PC-3 (cell line): ENCODE measurements at regions not wholly inside any gene's neighbourhood (a gene's known extent, or its start where the extent isn't known, plus 50 kb on each side); places are given as distances from the start of the nearest gene placed in this dataset.

Experiments used
- ATAC-seq: fragments of 200-7000 bp; cut with Tn5 transposase; 2 replicates; pipeline ENCODE4 v1.9.1; 2020; ENCODE audit warnings: mild to moderate bottlenecking, moderate library complexity
- BruUV-seq: library from RNA; stranded (reverse); fragments of 400-500 nt; replicated peaks from 2 replicates; lab custom pipeline; 2021; lab: Mats Ljungman, UMichigan
- CTCF ChIA-PET: fragments of 300-600 bp; sonication (Branson Sonifier 250); formaldehyde crosslinking; loops from one replicate; lab custom pipeline; 2022; ENCODE audit warnings: antibody characterized with exemption; lab: Charles Lee
- POLR2A ChIA-PET: fragments of 300-600 bp; sonication (Branson Sonifier 250); formaldehyde crosslinking; loops from one replicate; lab custom pipeline; 2022; ENCODE audit warnings: antibody characterized with exemption; ENCODE audit not compliant: unreplicated experiment; lab: Charles Lee
- DNase-seq: peaks from one replicate; pipeline ENCODE4 v3.0.0-alpha.2; 2015
- H2AFZ ChIP-seq: fragments of 300-600 bp; sonication (generic); 2 replicates; pipeline ENCODE4 v1.6.0; 2016; ENCODE audit warnings: antibody characterized with exemption, low read length
- H3F3A ChIP-seq: fragments of 300-600 bp; sonication (generic); one replicate; pipeline ENCODE4 v1.6.0; 2017; ENCODE audit warnings: antibody characterized with exemption, low read length, control low read depth, mild to moderate bottlenecking; ENCODE audit not compliant: unreplicated experiment
- H3K27ac ChIP-seq: fragments of 300-600 bp; sonication (generic); 2 replicates; pipeline ENCODE4 v1.5.1; 2016; ENCODE audit warnings: mild to moderate bottlenecking, low read length
- H3K27me3 ChIP-seq: fragments of 300-600 bp; sonication (generic); 2 replicates; pipeline ENCODE4 v1.6.1; 2016; ENCODE audit warnings: low read length, mixed read lengths
- H3K36me3 ChIP-seq: fragments of 300-600 bp; sonication (generic); 2 replicates; pipeline ENCODE4 v1.6.1; 2016; ENCODE audit warnings: low read depth, mixed run types, low read length, mixed read lengths
- H3K4me1 ChIP-seq: fragments of 300-600 bp; sonication (generic); 2 replicates; pipeline ENCODE4 v1.5.1; 2016; ENCODE audit warnings: low read length; ENCODE audit not compliant: insufficient read depth
- H3K4me2 ChIP-seq: fragments of 300-600 bp; sonication (generic); 2 replicates; pipeline ENCODE4 v1.6.0; 2016; ENCODE audit warnings: low read length
- H3K4me3 ChIP-seq: fragments of 300-600 bp; sonication (generic); 2 replicates; pipeline ENCODE4 v1.5.1; 2016; ENCODE audit warnings: mild to moderate bottlenecking, low read length, mixed read lengths
- H3K79me2 ChIP-seq: fragments of 300-600 bp; sonication (generic); 2 replicates; pipeline ENCODE4 v1.6.1; 2017; ENCODE audit warnings: low read length, mixed read lengths
- H3K9ac ChIP-seq: fragments of 300-600 bp; sonication (generic); 2 replicates; pipeline ENCODE4 v1.6.0; 2016; ENCODE audit warnings: mild to moderate bottlenecking, low read length
- H3K9me2 ChIP-seq: fragments of 300-600 bp; sonication (generic); replicated peaks from 2 replicates; pipeline ENCODE4 v1.6.1; 2016; ENCODE audit warnings: mixed run types, low read length, mixed read lengths
- H3K9me3 ChIP-seq: fragments of 300-600 bp; sonication (generic); 2 replicates; pipeline ENCODE4 v1.6.1; 2016; ENCODE audit warnings: low read length, mixed read lengths
- H4K20me1 ChIP-seq: fragments of 300-600 bp; sonication (generic); 2 replicates; pipeline ENCODE4 v1.6.1; 2016; ENCODE audit warnings: low read length, mixed read lengths
- EZH2 ChIP-seq: fragments of 300-600 bp; sonication (generic); IDR thresholded peaks from one replicate; pipeline ENCODE4 v1.6.1; 2017; ENCODE audit warnings: antibody characterized with exemption, mild to moderate bottlenecking, low read length; ENCODE audit not compliant: unreplicated experiment
- EZH2phosphoT487 ChIP-seq: fragments of 300-600 bp; sonication (generic); IDR thresholded peaks from 2 replicates; pipeline ENCODE4 v1.6.1; 2018; ENCODE audit warnings: mild to moderate bottlenecking, antibody characterized with exemption, low read length, borderline replicate concordance
- intact Hi-C: fragments of 100-400 bp; cut with micrococcal nuclease; formaldehyde crosslinking; loops from 2 replicates; pipeline ENCODE4 v1.9.0; 2023
- TF ChIP-seq, protein P1 (sequence below): fragments of 300-600 bp; sonication (generic); conservative IDR thresholded peaks from 2 replicates; pipeline ENCODE4 v1.5.1; 2017; ENCODE audit warnings: antibody characterized with exemption, low read depth, mild to moderate bottlenecking, low read length

DNA sequence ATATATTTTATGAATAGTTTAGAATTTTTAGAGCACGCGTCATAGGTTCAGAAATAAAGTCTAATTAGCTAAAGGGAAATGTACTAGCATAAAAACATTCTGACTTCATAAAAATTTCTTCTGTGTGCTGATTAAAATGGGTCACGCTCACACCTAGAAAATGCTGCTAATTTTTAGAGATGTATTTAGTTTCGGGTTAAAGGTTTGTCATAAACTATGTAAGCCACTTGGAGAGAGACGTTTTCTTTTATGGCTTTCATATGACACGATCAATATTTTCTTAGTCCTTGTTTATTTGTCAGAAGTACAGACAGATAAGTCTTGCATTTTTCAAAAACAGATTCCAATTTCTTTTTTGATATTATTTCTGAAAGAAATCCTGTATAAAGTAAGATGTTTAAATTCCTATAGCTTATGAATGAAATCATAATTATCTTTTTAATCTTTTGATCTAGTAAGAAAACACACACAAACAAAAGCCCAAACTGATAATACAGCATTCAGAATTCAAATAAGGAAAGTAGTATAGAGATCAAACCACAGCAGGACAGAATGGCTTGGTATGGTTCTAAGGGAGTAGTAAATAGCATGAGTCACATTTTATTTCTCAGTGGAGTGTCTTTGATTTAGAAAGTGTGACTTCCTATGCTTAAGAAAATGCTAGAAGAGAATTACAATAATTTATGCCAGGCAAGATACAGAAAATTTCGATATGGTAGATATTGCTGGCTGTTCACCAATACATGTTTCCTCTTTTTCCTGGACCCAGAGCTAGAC, 236.6 kb downstream of the GPD2 start:
- POLR2A ChIA-PET, result interaction anchor here (0.6 kb wide), 1 partner anchor 570 kb away, joined by 3 read pairs; no protein-coding TSS in a partner anchor
- ATAC-seq, result peak; percentile 76
- intact Hi-C loops, result no loop called here

DNA sequence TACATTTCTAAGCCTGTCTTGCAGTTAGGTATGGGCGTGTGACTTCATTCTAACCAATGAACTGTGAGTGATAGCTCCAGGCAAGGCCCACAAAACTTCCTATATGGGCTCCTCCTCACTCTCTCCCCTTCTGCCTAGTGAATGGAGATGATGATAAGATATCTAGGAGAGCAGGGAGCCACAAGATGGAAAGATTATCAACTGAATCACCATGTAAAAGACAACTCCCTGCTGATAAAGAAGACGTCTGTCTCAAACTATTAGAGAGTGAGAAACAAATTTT, 237.1 kb downstream of the GPD2 start:
- POLR2A ChIA-PET, result no interaction called here

More for the DNA sequence above, 236.6 kb downstream of the GPD2 start:
- Histone ChIP-seq H3K9ac (no peak overlapping the region), H3K4me1 (peaks cover 18% of the 10 kb centered on the region), H3K79me2 (no peaks in the 10 kb centered on the region), H3K36me3 (no peaks in the 10 kb centered on the region), H2AFZ (no peak overlapping the region), H3K4me3 (no peak overlapping the region), H3K9me2 (no peaks in the 10 kb centered on the region), H3K27me3 (no peaks in the 10 kb centered on the region), H3F3A (no peaks in the 10 kb centered on the region), H3K9me3 (no peaks in the 10 kb centered on the region), H4K20me1 (no peaks in the 10 kb centered on the region), H3K4me2 (no peak overlapping the region), H3K27ac (no peak overlapping the region)
- DNase-seq, result peak; percentile 34
- CTCF ChIA-PET, result no interaction called here
- BruUV-seq, result no TSS peak
- TF ChIP-seq EZH2 (no peak), EZH2phosphoT487 (no peak)
- TF ChIP-seq, protein P1, sequence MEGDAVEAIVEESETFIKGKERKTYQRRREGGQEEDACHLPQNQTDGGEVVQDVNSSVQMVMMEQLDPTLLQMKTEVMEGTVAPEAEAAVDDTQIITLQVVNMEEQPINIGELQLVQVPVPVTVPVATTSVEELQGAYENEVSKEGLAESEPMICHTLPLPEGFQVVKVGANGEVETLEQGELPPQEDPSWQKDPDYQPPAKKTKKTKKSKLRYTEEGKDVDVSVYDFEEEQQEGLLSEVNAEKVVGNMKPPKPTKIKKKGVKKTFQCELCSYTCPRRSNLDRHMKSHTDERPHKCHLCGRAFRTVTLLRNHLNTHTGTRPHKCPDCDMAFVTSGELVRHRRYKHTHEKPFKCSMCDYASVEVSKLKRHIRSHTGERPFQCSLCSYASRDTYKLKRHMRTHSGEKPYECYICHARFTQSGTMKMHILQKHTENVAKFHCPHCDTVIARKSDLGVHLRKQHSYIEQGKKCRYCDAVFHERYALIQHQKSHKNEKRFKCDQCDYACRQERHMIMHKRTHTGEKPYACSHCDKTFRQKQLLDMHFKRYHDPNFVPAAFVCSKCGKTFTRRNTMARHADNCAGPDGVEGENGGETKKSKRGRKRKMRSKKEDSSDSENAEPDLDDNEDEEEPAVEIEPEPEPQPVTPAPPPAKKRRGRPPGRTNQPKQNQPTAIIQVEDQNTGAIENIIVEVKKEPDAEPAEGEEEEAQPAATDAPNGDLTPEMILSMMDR, result no peak

DNA sequence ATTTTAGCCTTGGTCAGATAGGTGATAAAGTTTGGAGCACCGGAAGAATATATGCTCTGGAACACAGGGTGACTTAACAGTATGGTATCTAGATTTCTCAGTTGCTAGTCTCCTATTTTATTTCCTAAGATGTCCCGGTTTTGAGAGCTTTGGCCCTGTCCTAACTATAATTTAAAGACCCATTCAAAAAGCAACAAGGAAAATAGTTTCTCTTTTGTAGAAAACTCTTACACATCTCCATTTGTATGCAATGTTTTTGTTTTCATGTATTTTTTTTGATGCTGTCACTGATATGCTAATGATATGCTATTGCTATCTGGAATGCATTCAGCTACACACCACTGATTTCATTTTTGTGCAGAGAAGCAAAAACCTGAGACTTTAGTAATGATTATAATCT, 237.8 kb downstream of the GPD2 start:
- ChIA-PET CTCF (no interaction called here), POLR2A (no interaction called here)
- Histone ChIP-seq H3K4me2 (no peak overlapping the region), H3K4me1 (peaks cover 18% of the 10 kb centered on the region), H3K27ac (no peak overlapping the region), H3F3A (no peaks in the 10 kb centered on the region), H3K9ac (no peak overlapping the region), H3K4me3 (no peak overlapping the region), H3K9me2 (no peaks in the 10 kb centered on the region), H3K27me3 (no peaks in the 10 kb centered on the region), H2AFZ (no peak overlapping the region), H4K20me1 (no peaks in the 10 kb centered on the region), H3K9me3 (no peaks in the 10 kb centered on the region), H3K79me2 (no peaks in the 10 kb centered on the region), H3K36me3 (no peaks in the 10 kb centered on the region)
- ATAC-seq (no peak), DNase-seq (no peak)
- TF ChIP-seq EZH2 (no peak), EZH2phosphoT487 (no peak)
- TF ChIP-seq, protein P1, result no peak
- intact Hi-C loops, result no loop called here
- no TSS peak for BruUV-seq

More for the DNA sequence above, 237.1 kb downstream of the GPD2 start:
- no peak overlapping the region for H3K27ac ChIP-seq
- no peaks in the 10 kb centered on the region for H3F3A ChIP-seq
- no peaks in the 10 kb centered on the region for H3K27me3 ChIP-seq
- BruUV-seq, result no TSS peak
- H3K9ac ChIP-seq, result no peak overlapping the region
- ATAC-seq (peak; percentile 29), DNase-seq (no peak)
- H2AFZ ChIP-seq, result no peak overlapping the region
- no peaks in the 10 kb centered on the region for H4K20me1 ChIP-seq
- no peaks in the 10 kb centered on the region for H3K79me2 ChIP-seq
- CTCF ChIA-PET, result no interaction called here
- intact Hi-C loops, result no loop called here
- H3K9me2 ChIP-seq, result no peaks in the 10 kb centered on the region
- no peaks in the 10 kb centered on the region for H3K9me3 ChIP-seq
- H3K4me2 ChIP-seq, result no peak overlapping the region
- TF ChIP-seq EZH2 (no peak), EZH2phosphoT487 (no peak)
- TF ChIP-seq, protein P1, result no peak
- H3K4me1 ChIP-seq, result peaks cover 18% of the 10 kb centered on the region
- H3K36me3 ChIP-seq, result no peaks in the 10 kb centered on the region
- H3K4me3 ChIP-seq, result no peak overlapping the region
